ENCODE measurements at regions not wholly inside any gene's neighbourhood (a gene's known extent, or its start where the extent isn't known, plus 50 kb on each side); places are given as distances from the start of the nearest gene placed in this dataset.

DNA sequence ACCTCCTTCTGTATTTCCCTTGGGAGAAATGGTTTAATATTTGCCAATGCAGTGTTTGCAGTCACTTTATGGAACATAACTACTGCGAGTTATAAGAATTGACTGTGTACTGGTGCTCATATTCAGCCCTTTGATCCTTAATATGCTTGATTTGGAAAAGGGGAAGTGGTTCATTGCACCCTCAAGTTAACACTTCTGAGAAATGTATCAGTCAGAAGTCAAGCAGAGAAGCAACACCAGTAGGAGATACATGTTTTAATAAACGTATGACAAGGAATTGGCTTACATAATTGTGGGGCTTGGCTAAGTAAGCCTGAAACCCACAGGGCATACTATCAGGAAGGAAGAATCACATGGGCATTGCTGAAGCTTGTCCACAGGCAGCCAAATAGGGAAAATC is 131.0 kb upstream of the SPRY4 start:
- Histone ChIP-seq H3K36me3 (ENCODE audit: control insufficient read depth, insufficient read depth, low read length) (no peaks in the 10 kb centered on the region), H3K4me3 (ENCODE audit: low read length) (no peak overlapping the region), H3K27me3 (ENCODE audit: control insufficient read depth, insufficient read depth, low read length) (no peaks in the 10 kb centered on the region), H3K9me3 (ENCODE audit: control insufficient read depth, insufficient read depth, low read length) (no peaks in the 10 kb centered on the region), H3K4me1 (ENCODE audit: control insufficient read depth, insufficient read depth, low read length) (no peaks in the 10 kb centered on the region), H3K27ac (ENCODE audit: low read length) (no peak overlapping the region)
- intact Hi-C loops (cut with micrococcal nuclease), result no loop called here
- peak in 1 of 3 donors; percentile 84 for ATAC-seq
- H3K27ac Mint-ChIP-seq, result peak overlapping the region in 1 of 2 donors; percentile 31
- TF ChIP-seq, protein P1, sequence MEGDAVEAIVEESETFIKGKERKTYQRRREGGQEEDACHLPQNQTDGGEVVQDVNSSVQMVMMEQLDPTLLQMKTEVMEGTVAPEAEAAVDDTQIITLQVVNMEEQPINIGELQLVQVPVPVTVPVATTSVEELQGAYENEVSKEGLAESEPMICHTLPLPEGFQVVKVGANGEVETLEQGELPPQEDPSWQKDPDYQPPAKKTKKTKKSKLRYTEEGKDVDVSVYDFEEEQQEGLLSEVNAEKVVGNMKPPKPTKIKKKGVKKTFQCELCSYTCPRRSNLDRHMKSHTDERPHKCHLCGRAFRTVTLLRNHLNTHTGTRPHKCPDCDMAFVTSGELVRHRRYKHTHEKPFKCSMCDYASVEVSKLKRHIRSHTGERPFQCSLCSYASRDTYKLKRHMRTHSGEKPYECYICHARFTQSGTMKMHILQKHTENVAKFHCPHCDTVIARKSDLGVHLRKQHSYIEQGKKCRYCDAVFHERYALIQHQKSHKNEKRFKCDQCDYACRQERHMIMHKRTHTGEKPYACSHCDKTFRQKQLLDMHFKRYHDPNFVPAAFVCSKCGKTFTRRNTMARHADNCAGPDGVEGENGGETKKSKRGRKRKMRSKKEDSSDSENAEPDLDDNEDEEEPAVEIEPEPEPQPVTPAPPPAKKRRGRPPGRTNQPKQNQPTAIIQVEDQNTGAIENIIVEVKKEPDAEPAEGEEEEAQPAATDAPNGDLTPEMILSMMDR (IDR thresholded peaks at IDR 0.05), result no peak
- peak overlapping the region; percentile 61 for H3K4me3 Mint-ChIP-seq
- peaks cover 4% of the 10 kb centered on the region for H3K36me3 Mint-ChIP-seq
- H3K4me1 Mint-ChIP-seq, result peaks cover 5 to 38% of the 10 kb centered on the region in 2 donors
- DNase-seq, result no peak
- WGBS (ENCODE audit: insufficient coverage), result 28% methylated on average over 2 of the region's 2 CpGs
- peaks cover 0 to 2% of the 10 kb centered on the region in 2 donors for H3K9me3 Mint-ChIP-seq
- H3K27me3 Mint-ChIP-seq (ENCODE audit: low read depth in 2 of 2), result peaks cover 0 to 3% of the 10 kb centered on the region in 2 donors

DNA sequence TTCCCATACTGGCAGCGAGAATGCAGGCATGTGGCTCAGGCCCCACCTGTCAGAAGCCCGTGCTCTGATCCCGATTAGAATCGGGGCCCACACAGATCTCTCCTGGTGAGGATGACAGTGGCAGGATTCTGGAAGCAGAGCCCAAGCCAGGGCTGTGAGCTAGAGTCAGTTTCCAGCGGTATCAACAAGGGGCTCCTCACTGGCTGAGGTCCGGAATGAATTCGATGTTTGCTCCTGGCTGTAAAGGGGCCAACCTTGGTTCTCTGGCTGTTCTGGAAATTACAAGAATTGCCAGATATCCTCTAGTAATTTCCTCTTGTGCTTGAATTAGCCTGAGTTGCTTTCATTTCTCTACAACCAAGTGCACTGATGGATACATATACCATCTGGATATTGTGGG is 129.1 kb upstream of the SPRY4 start:
- peaks cover 0 to 6% of the 10 kb centered on the region in 2 donors for H3K27me3 Mint-ChIP-seq (ENCODE audit: low read depth in 2 of 2)
- TF ChIP-seq, protein P1 (IDR thresholded peaks at IDR 0.05), result no peak
- DNase-seq (no peak), ATAC-seq (no peak)
- no peak overlapping the region for H3K27ac Mint-ChIP-seq
- H3K9me3 ChIP-seq (ENCODE audit: control insufficient read depth, insufficient read depth, low read length), result no peaks in the 10 kb centered on the region
- H3K27ac ChIP-seq (ENCODE audit: low read length), result no peak overlapping the region
- no peak overlapping the region for H3K4me3 ChIP-seq (ENCODE audit: low read length)
- 89% methylated on average over 7 of the region's 7 CpGs for WGBS (ENCODE audit: insufficient coverage)
- H3K4me1 Mint-ChIP-seq, result peaks cover 5 to 38% of the 10 kb centered on the region in 2 donors
- H3K36me3 ChIP-seq (ENCODE audit: control insufficient read depth, insufficient read depth, low read length), result no peaks in the 10 kb centered on the region
- H3K4me1 ChIP-seq (ENCODE audit: control insufficient read depth, insufficient read depth, low read length), result no peaks in the 10 kb centered on the region
- no peaks in the 10 kb centered on the region for H3K27me3 ChIP-seq (ENCODE audit: control insufficient read depth, insufficient read depth, low read length)
- intact Hi-C loops (cut with micrococcal nuclease), result no loop called here
- H3K4me3 Mint-ChIP-seq, result no peak overlapping the region
- H3K9me3 Mint-ChIP-seq, result peaks cover 0 to 4% of the 10 kb centered on the region in 2 donors
- H3K36me3 Mint-ChIP-seq, result peaks cover 11% of the 10 kb centered on the region

DNA sequence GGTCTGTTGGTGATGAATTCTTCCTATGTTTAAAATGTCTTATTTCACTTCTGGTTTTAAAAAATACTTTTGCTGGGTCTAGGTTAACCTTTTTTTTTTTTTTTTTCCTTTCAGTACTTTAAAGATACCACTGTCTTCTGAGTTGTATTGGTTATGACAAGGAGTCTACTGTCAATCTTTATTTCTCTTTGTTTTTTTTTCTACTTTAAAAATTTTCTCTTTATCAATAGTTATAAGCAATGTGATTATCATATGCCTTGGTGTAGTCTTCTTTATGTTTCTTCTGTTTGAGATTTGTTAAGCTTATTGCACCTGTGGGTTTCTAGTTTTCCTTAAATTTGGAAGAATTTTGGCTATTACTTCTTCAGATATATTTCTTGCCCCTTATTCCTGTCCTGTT is 125.6 kb upstream of the SPRY4 start:
- TF ChIP-seq, protein P1 (IDR thresholded peaks at IDR 0.05), result no peak
- Histone ChIP-seq H3K4me3 (ENCODE audit: low read length) (no peak overlapping the region), H3K27ac (ENCODE audit: low read length) (no peak overlapping the region), H3K9me3 (ENCODE audit: control insufficient read depth, insufficient read depth, low read length) (no peaks in the 10 kb centered on the region), H3K27me3 (ENCODE audit: control insufficient read depth, insufficient read depth, low read length) (no peaks in the 10 kb centered on the region), H3K4me1 (ENCODE audit: control insufficient read depth, insufficient read depth, low read length) (no peaks in the 10 kb centered on the region), H3K36me3 (ENCODE audit: control insufficient read depth, insufficient read depth, low read length) (no peaks in the 10 kb centered on the region)
- ATAC-seq (no peak), DNase-seq (no peak)
- Mint-ChIP-seq H3K36me3 (peaks cover 11% of the 10 kb centered on the region), H3K4me3 (no peak overlapping the region), H3K4me1 (peaks cover 0 to 4% of the 10 kb centered on the region in 2 donors), H3K27ac (no peak overlapping the region), H3K9me3 (peaks cover 0 to 4% of the 10 kb centered on the region in 2 donors), H3K27me3 (ENCODE audit: low read depth in 2 of 2) (peaks cover 0 to 6% of the 10 kb centered on the region in 2 donors)
- intact Hi-C loops (cut with micrococcal nuclease), result no loop called here

DNA sequence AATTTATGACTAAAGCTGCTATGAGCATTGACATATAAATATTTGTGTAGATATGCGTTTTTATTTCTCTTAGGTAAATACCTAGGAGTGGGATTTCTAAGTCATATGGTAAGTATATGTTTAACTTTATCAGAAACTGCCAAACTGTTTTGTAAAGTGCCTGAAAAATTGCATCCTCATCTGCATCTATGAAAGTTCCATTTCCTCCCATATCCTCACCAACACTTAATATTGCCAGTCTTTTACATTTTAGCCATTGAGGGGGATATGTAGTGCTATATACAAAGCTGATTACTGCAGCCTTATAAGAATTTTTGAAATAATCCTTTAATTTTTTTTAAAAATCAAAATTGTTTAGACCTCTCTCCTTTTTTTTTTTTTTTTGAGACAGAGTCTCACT is 123.1 kb upstream of the SPRY4 start:
- Histone ChIP-seq H3K4me1 (ENCODE audit: control insufficient read depth, insufficient read depth, low read length) (no peaks in the 10 kb centered on the region), H3K4me3 (ENCODE audit: low read length) (no peak overlapping the region), H3K9me3 (ENCODE audit: control insufficient read depth, insufficient read depth, low read length) (no peaks in the 10 kb centered on the region), H3K27me3 (ENCODE audit: control insufficient read depth, insufficient read depth, low read length) (no peaks in the 10 kb centered on the region), H3K36me3 (ENCODE audit: control insufficient read depth, insufficient read depth, low read length) (no peaks in the 10 kb centered on the region), H3K27ac (ENCODE audit: low read length) (no peak overlapping the region)
- DNase-seq (no peak), ATAC-seq (no peak)
- H3K4me1 Mint-ChIP-seq, result no peaks in the 10 kb centered on the region
- H3K36me3 Mint-ChIP-seq, result peaks cover 11% of the 10 kb centered on the region
- H3K4me3 Mint-ChIP-seq, result no peak overlapping the region
- no peak overlapping the region for H3K27ac Mint-ChIP-seq
- H3K9me3 Mint-ChIP-seq, result peaks cover 0 to 4% of the 10 kb centered on the region in 2 donors
- no CpG with 5 or more reads among the region's 1 CpG for WGBS (ENCODE audit: insufficient coverage)
- TF ChIP-seq, protein P1 (IDR thresholded peaks at IDR 0.05), result no peak
- intact Hi-C loops (cut with micrococcal nuclease), result no loop called here
- H3K27me3 Mint-ChIP-seq (ENCODE audit: low read depth in 2 of 2), result peaks cover 0 to 6% of the 10 kb centered on the region in 2 donors

All from natural killer cell (primary cell).